Tongue (tissue), 1 donor: ENCODE measurements at regions not wholly inside any gene's neighbourhood (a gene's known extent, or its start where the extent isn't known, plus 50 kb on each side); places are given as distances from the start of the nearest gene placed in this dataset.

Source experiments
- DNase-seq: peaks from one replicate; pipeline ENCODE4 v3.0.0-alpha.2; 2015

GRCh38 chr12:89919241-89919906 lies 210.7 kb upstream of the ATP2B1 start:
- no peak for DNase-seq

GRCh38 chr12:89918172-89918846 lies 209.7 kb upstream of the ATP2B1 start:
- DNase-seq, result no peak

GRCh38 chr12:89909753-89910152 lies 201.1 kb upstream of the ATP2B1 start:
- DNase-seq, result no peak

- DNase-seq, result no peak
Observed at GRCh38 chr12:89907659-89908058, 199.0 kb upstream of the ATP2B1 start.

GRCh38 chr12:89906824-89907223 lies 198.2 kb upstream of the ATP2B1 start:
- no peak for DNase-seq

GRCh38 chr12:89906178-89906577 lies 197.5 kb upstream of the ATP2B1 start:
- no peak for DNase-seq

GRCh38 chr12:89901906-89902642 lies 193.4 kb upstream of the ATP2B1 start:
- no peak for DNase-seq

GRCh38 chr12:89901319-89901718 lies 192.7 kb upstream of the ATP2B1 start:
- DNase-seq, result no peak

GRCh38 chr12:89899651-89900050 lies 191.0 kb upstream of the ATP2B1 start:
- peak; percentile 16 for DNase-seq

- no peak for DNase-seq
Observed at GRCh38 chr12:89895591-89895990, 187.0 kb upstream of the ATP2B1 start.

GRCh38 chr12:89895101-89895500 lies 186.5 kb upstream of the ATP2B1 start:
- no peak for DNase-seq

GRCh38 chr12:89893972-89894706 lies 185.5 kb upstream of the ATP2B1 start:
- DNase-seq, result no peak

- no peak for DNase-seq
Observed at GRCh38 chr12:89892436-89892835, 183.8 kb upstream of the ATP2B1 start.

- DNase-seq, result no peak
Observed at GRCh38 chr12:89891933-89892332, 183.3 kb upstream of the ATP2B1 start.

GRCh38 chr12:89890161-89890560 lies 181.5 kb upstream of the ATP2B1 start:
- DNase-seq, result no peak

GRCh38 chr12:89889062-89889461 lies 180.4 kb upstream of the ATP2B1 start:
- DNase-seq, result no peak

GRCh38 chr12:89884952-89885351 lies 176.3 kb upstream of the ATP2B1 start:
- DNase-seq, result no peak

- DNase-seq, result peak; percentile 72
Observed at GRCh38 chr12:89884416-89884898, 175.8 kb upstream of the ATP2B1 start.

- DNase-seq, result peak; percentile 82
Observed at GRCh38 chr12:89883630-89884389, 175.2 kb upstream of the ATP2B1 start.

- DNase-seq, result no peak
Observed at GRCh38 chr12:89882792-89883191, 174.2 kb upstream of the ATP2B1 start.

GRCh38 chr12:89882050-89882449 lies 173.4 kb upstream of the ATP2B1 start:
- no peak for DNase-seq
